GM18951 (cell line): ENCODE measurements at regions not wholly inside any gene's neighbourhood (a gene's known extent, or its start where the extent isn't known, plus 50 kb on each side); places are given as distances from the start of the nearest gene placed in this dataset.

ENCODE experiments used
- POLR2A ChIP-seq: IDR thresholded peaks from 4 replicates; pipeline ENCODE4 v1.6.1; 2011; ENCODE audit warnings: mild to moderate bottlenecking; ENCODE audit not compliant: insufficient read length, insufficient read depth; ENCODE audit errors: extremely low read depth
- in situ Hi-C: fragments of 300-500 bp; cut with MboI; formaldehyde crosslinking; loops from one replicate; pipeline ENCODE4 v1.12.0; 2022; ENCODE audit warnings: low sequenced_read_pairs, mixed read lengths, inconsistent platforms; ENCODE audit not compliant: unreplicated experiment

DNA sequence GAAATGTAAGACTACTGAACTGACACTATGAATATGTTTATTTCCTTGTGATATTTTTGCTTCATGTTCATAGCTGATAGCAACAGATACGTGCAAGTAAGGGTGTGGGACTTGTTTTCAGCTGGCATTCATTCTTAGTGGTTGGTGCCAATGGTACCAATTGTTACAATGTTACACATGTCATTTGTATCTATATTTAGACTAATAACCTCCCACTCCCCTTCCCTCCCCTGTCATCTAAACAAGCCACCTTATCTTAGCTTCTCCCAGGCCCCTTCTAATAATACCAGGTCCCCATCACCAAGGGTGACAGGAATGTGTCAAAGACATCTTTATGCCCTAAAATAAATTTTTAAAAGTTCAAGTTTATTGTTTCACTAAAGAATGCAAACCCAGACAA lies 294.7 kb upstream of the FAM98A start:
- in situ Hi-C loops = no loop called here
- TF ChIP-seq POLR2A = no peak

DNA sequence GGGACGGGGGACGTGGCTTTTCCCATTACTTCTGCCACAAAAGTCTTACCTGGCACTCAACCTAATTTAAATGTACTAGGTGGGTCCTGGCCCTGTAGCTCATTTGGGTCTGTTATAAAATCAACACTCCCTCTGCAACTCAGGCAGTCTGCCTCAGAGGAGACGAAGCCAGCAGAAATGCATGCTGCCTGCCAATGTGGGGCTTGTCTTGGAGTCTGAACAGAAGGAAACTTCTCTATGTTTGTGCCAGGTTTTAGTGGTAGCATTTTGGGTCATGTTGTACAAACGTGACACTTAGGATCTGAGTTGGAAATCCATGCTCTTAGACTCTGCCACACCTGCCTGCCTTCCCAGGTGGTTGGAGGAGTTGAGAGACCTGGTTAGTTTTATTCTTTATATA lies 292.5 kb upstream of the FAM98A start:
- in situ Hi-C loops = no loop called here
- no peak for TF ChIP-seq POLR2A

DNA sequence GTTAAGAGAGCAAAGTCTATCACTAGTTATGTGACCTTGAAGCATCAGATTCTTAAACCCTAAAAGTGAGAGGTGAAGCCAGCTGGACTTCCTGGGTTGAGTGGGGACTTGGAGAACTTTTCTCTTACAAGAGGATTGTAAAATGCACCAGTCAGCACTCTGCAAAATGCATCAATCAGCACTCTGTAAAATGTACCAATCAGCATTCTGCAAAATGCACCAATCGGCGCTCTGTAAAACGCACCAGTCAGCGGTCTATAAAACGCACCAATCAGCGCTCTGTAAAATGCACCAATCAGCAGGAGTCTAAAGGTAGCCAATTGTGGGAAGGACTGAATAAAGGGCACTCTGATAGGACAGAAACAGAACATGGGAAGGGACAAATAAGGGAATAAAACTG lies 291.6 kb upstream of the FAM98A start:
- TF ChIP-seq POLR2A = no peak
- in situ Hi-C loops = no loop called here

DNA sequence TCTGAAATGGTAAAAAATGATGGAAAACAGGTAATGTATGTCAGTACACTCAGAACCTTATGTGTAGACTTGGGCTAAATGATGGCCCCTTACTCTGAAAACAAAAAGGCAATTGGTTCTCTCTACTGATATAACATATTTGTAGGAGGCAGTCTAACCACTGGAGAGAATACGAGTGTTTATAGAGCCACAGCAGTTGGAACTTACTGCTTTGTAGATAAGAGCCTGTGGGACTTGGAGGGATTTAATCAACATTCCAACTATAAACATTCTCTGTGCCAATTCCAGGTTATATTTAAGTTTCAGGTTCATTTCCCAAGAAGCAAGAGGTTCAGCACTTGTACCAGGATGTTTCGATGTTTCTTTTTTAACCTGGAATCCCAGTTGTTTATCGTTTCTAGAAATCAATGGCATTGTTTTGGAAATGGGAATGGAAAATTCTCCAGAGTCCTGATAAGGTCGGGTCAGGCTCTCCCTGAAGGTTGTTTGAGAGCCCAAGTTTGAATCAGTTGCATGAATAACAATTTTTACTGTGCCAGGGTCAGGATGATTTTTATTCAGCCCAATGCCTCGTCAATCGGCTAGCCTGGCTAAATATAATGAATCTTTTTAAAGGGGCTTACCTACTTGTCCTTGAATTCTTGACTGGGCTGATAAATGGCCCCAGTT lies 278.4 kb upstream of the FAM98A start:
- no peak for TF ChIP-seq POLR2A
- in situ Hi-C loops = no loop called here

DNA sequence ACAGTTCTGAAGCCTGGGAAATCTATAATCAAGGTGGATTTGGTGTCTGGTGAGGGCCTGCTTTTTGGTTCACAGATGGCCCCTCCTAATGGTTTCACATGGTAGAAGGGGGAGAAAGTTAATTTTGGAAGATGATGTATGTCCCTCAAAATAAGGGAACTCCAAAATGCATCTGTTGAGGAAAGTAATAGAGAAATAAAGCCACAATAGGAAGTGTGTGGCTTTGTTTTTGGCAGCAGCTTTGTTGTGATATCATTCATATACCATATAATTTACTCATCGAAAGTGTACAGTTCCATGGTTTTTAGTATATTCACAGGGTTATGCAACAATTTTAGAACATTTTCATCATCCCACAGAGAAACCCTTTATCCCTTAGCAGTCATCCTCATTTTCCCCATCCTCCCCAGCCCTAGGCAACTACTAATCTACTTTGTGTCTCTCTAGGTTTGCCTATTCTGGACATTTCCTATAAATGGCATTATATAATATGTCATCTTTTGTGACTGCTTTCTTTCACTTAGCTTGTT lies 274.0 kb upstream of the FAM98A start:
- no peak for TF ChIP-seq POLR2A
- in situ Hi-C loops = no loop called here

DNA sequence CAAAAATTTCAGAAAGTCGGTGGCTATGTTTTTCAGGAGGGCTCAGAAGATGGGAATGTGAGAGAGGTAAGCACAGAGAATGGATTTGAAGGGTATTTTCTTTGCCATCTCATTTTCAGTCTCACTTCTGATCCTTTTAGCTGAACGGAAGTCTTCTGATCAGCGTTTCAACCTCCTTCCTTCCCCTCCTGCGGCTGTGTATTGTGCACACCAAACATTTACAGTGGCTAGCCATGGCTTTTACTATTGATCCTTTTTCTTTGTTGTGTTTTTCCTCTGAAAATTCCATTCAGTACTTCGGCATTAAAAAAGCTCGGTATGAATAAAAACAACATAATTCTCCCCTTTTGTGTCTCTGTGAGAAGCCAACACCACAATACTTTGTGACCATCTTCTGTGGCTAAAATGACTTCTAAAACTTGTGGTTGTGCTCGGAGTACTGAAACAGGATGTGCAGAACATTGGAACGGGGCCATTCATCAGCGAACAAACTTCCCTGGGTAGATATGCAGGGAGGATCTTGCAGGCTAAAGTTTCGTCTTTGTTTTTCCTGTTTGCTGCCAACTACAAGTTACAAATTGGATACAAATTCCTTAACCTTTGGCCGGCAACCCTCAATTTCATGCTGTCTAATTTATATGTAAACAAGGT lies 260.8 kb upstream of the FAM98A start:
- no peak for TF ChIP-seq POLR2A
- in situ Hi-C loops = no loop called here

DNA sequence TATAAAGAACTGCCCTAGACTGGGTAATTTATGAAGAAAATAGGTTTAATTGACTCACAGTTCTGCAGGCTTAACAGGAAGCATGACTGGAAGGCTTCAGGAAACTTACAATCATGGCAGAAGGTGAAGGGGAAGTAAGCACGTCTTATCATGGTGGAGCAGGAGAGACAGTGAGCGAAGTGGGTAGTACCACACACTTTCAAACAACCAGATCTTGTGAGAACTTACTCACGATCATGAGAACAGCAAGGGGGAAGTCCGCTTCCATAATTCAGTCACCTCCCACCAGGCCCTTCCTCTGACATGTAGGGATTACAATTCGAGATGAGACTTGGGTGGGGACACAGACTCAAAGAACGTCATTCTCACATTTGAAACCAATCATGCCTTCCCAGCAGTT lies 260.1 kb upstream of the FAM98A start:
- no peak for TF ChIP-seq POLR2A
- in situ Hi-C loops = no loop called here

DNA sequence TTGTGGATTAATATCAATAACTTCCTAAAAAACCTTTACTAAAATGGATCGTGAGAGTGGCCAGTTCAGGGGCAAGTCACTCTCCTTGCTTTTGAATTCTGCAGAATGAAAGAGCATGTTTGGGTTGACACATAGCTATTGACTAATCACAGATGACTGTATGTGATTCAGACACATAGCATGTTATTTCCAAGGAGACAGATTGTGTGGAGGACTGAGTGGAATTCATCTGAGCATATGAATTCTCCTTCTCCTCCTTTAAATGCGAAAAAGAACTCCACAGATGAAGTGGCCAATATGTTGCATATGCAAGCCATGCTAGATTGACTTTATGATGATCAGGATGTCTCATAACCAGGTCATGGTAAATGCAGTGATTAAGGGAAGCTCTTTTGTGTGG lies 249.4 kb upstream of the FAM98A start:
- in situ Hi-C loops = no loop called here
- no peak for TF ChIP-seq POLR2A

DNA sequence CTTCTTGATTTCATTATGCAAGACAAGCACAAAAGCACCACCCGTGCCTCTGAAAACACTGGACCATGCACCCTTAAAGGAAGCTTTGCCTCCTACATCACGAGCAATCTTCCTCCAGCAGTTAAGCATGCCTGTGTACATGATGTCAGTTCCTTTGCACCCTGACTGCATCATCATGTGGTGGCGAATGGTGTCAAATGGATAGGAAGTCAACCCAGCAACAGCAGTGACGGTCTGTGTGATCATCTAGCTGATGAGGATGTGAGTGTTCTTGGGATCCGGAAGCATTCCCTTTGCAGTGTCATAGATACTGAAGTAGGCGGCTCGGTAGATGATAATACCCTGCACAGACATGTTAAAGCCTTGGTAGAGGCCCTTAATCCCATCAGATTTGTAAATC lies 240.7 kb upstream of the FAM98A start:
- no peak for TF ChIP-seq POLR2A
- in situ Hi-C loops = no loop called here

DNA sequence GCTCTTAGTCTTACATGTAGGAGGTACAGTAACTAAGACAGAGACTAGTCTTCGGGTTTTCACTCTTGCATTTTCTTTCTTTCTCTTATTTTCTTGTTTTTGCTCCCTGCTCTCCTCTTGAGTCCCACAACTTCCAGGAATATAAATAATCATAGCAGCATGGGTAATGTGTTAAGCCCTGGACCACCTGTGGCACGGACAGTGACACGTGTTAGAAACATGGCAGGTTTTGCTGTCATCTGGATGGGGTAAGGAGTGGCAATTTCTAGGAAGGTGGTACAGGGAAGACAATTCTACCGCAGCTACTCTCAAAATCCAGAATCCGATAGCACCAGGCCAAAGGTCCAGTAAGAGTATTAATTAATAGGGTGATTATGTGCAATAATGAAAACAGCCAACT lies 237.5 kb upstream of the FAM98A start:
- in situ Hi-C loops = no loop called here

DNA sequence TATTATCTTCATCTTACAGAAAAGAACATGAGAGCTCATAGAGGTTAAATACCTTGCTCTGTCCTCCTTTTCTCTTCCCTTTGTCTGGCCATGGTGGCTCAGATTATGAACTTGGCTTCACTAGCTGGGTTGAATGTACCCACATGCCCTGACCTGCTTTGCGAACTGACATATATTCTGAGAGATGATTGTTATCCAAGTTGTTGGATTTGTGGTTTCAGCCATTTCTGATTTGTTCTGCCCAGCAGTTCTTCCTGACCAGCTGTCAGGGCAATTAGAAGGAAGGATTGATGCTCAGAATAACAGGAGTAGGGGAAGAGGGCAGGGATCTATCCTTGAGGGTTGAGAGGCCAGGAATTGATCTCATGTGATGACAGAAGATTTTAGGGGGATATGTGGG lies 236.8 kb upstream of the FAM98A start:
- in situ Hi-C loops = no loop called here

More for the DNA sequence above, 237.5 kb upstream of the FAM98A start:
- no peak for TF ChIP-seq POLR2A

DNA sequence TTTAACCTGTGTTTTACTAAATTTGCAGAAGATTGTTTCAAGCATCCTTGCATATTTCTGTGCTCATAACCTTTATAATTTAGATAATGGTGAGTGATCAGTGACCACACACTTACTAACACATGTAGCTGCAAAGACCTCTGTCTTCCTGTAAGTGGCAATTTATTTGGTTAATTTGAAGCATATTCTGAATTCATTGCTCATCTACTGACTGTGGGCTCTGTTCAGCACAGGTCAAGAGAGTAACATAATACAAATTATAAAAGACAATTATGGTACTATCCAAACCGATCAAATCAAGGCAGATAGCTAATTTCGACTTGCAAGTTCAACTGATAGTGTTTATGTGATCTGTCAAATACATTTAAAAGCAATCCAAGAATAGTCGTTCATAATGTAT lies 223.9 kb upstream of the FAM98A start:
- TF ChIP-seq POLR2A = no peak
- in situ Hi-C loops = no loop called here

More for the DNA sequence above, 236.8 kb upstream of the FAM98A start:
- TF ChIP-seq POLR2A = no peak

DNA sequence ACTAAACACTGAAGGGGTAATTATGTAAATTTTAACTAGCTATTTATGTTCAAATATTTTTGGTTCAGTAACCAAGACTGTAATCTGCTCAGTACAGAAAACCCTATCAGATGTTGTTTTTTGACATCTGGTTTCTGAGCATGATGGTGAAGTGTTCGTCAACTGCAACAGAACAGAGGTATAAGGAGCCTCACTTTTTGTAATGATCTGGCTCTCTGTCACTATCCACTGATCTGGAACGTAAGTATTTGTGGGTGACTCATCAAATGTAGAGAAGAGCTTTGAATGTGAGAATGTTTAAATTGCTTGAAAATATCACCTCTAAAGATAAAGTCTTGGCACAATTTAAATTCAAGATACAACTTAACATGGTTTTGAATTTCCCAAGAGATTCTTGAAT lies 213.6 kb upstream of the FAM98A start:
- in situ Hi-C loops = no loop called here
- TF ChIP-seq POLR2A = no peak
